ENCODE measurements at regions not wholly inside any gene's neighbourhood (a gene's known extent, or its start where the extent isn't known, plus 50 kb on each side); places are given as distances from the start of the nearest gene placed in this dataset.

DNA sequence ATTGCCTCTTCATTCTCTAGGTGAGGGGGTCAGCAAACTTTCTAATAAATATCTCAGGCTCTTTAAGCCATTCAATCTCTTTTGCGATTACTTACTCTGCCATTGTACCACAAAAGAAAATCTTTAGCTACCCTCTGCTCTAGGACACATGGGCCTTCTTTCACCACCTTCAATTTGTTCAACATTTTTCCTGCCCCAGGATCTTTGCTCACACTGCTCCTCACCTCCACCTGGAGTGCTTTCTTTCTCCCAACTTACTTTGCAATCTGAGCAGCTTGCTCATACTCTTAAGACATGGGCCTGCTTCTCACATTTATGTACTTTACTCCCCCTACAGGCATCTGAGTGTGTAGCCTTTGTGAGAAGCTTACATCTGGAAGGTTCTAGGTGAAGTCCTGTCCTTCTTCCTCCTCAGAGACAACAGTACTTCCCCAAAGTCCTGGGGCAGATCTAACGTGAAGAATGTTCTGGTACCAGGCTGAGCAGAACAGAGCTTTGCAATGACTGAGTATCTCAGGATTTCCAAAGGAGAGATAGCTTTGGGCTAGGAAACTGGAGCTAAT is 55.0 kb upstream of the PRDM5 start:
- DNase-seq (ENCODE audit: low read depth in 1 of 2, low spot score in 1 of 2) (peak; percentile 7 to 53), FAIRE-seq (no peak), ATAC-seq (peak; percentile 76 to 84; a peak in 5 of 6 replicates)
- Histone ChIP-seq H3K4me1 (no peaks in the 10 kb centered on the region), H3K9me3 (no peaks in the 10 kb centered on the region), H3K27ac (no peak overlapping the region), H3K4me3 (no peak overlapping the region), H3K4me2 (no peak overlapping the region)
- ChIA-PET CTCF (interaction anchor here (0.7 to 1.4 kb wide), 2 partner anchors 13 to 30 kb away, joined by 3 to 5 read pairs; no protein-coding TSS in a partner anchor), POLR2A (no interaction called here)
- 93% methylated on average over 1 of the region's 2 CpGs for WGBS (ENCODE audit: missing lambda C conversion rate)
- TF ChIP-seq RNF2 (IDR thresholded peaks at IDR 0.05; ENCODE audit: borderline replicate concordance, low read depth) (no peak), RAD21 (conservative IDR thresholded peaks at IDR 0.05 in 1 of 2, IDR thresholded peaks at IDR 0.05 in 1 of 2) (peak in 1 of 2 experiments; percentile 44; a peak in 2 of 5 replicates), POLR2AphosphoS2 (conservative IDR thresholded peaks at IDR 0.05; ENCODE audit: low read length) (no peak), TFCP2L1 (CRISPR knock-in tag; IDR thresholded peaks at IDR 0.05) (no peak)
- TF ChIP-seq, protein P1, sequence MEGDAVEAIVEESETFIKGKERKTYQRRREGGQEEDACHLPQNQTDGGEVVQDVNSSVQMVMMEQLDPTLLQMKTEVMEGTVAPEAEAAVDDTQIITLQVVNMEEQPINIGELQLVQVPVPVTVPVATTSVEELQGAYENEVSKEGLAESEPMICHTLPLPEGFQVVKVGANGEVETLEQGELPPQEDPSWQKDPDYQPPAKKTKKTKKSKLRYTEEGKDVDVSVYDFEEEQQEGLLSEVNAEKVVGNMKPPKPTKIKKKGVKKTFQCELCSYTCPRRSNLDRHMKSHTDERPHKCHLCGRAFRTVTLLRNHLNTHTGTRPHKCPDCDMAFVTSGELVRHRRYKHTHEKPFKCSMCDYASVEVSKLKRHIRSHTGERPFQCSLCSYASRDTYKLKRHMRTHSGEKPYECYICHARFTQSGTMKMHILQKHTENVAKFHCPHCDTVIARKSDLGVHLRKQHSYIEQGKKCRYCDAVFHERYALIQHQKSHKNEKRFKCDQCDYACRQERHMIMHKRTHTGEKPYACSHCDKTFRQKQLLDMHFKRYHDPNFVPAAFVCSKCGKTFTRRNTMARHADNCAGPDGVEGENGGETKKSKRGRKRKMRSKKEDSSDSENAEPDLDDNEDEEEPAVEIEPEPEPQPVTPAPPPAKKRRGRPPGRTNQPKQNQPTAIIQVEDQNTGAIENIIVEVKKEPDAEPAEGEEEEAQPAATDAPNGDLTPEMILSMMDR (IDR thresholded peaks at IDR 0.05) = peak; percentile 17; the same call in 1 of the 3 replicates

GRCh38 chr4:120973207-120973606 is 50.7 kb upstream of the PRDM5 start:
- WGBS (ENCODE audit: missing lambda C conversion rate) = 19% methylated on average over 1 of the region's 1 CpG
- H3K4me1 ChIP-seq = no peaks in the 10 kb centered on the region
- FAIRE-seq = no peak
- no peak for ATAC-seq
- DNase-seq (ENCODE audit: low read depth in 1 of 2, low spot score in 1 of 2) = no peak
- H3K9me3 ChIP-seq = no peaks in the 10 kb centered on the region
- TF ChIP-seq, protein P2, sequence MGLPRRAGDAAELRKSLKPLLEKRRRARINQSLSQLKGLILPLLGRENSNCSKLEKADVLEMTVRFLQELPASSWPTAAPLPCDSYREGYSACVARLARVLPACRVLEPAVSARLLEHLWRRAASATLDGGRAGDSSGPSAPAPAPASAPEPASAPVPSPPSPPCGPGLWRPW (IDR thresholded peaks at IDR 0.05) = no peak
- TF ChIP-seq SMC3 (IDR thresholded peaks at IDR 0.05) (no peak), NFE2L2 (conservative IDR thresholded peaks at IDR 0.05; ENCODE audit: low read length) (no peak), HEYL (CRISPR knock-in tag; IDR thresholded peaks at IDR 0.05) (no peak), E2F6 (IDR thresholded peaks at IDR 0.05; ENCODE audit: borderline replicate concordance, low read depth) (no peak), TP53 (CRISPR knock-in tag; IDR thresholded peaks at IDR 0.05) (no peak), EHMT2 (IDR thresholded peaks at IDR 0.05; ENCODE audit: low read depth) (no peak), RAD21 (conservative IDR thresholded peaks at IDR 0.05 in 1 of 2, IDR thresholded peaks at IDR 0.05 in 1 of 2) (no peak)
- H3K27ac ChIP-seq = no peak overlapping the region
- ChIA-PET CTCF (no interaction called here), POLR2A (no interaction called here)
- H3K4me2 ChIP-seq = no peak overlapping the region
- H3K4me3 ChIP-seq = no peak overlapping the region

Measured in A549 (cell line).